Smooth muscle cell (in vitro differentiated cells): ENCODE measurements at regions not wholly inside any gene's neighbourhood (a gene's known extent, or its start where the extent isn't known, plus 50 kb on each side); places are given as distances from the start of the nearest gene placed in this dataset.

Experiments used
- DNase-seq: peaks from one replicate; lab custom pipeline; 2025; ENCODE audit not compliant: unreplicated experiment; lab: John Stamatoyannopoulos, UW
- H2AFZ ChIP-seq: fragments of 200-600 bp; sonication (generic); 2 replicates; pipeline ENCODE4 v1.6.0; 2016; ENCODE audit warnings: antibody characterized with exemption, low read depth, mild to moderate bottlenecking
- H3F3A ChIP-seq: fragments of 200-600 bp; sonication (generic); 2 replicates; pipeline ENCODE4 v1.6.0; 2017; ENCODE audit warnings: antibody characterized with exemption, low read depth
- H3K27ac ChIP-seq: fragments of 200-600 bp; sonication (generic); 2 replicates; pipeline ENCODE4 v1.5.1; 2016; ENCODE audit warnings: low read depth, mild to moderate bottlenecking
- H3K27me3 ChIP-seq: fragments of 200-600 bp; sonication (generic); 2 replicates; pipeline ENCODE4 v1.6.1; 2016; ENCODE audit warnings: low read depth, mild to moderate bottlenecking
- H3K36me3 ChIP-seq: fragments of 200-600 bp; sonication (generic); 2 replicates; pipeline ENCODE4 v1.5.1; 2016; ENCODE audit warnings: low read depth
- H3K4me1 ChIP-seq: fragments of 200-600 bp; sonication (generic); 2 replicates; pipeline ENCODE4 v1.5.1; 2016; ENCODE audit warnings: low read depth
- H3K4me2 ChIP-seq: fragments of 200-600 bp; sonication (generic); 2 replicates; pipeline ENCODE4 v1.6.0; 2016; ENCODE audit warnings: mild to moderate bottlenecking
- H3K4me3 ChIP-seq: fragments of 200-600 bp; sonication (generic); 2 replicates; pipeline ENCODE4 v1.5.1; 2016; ENCODE audit warnings: mild to moderate bottlenecking
- H3K79me2 ChIP-seq: fragments of 200-600 bp; sonication (generic); 2 replicates; pipeline ENCODE4 v1.6.0; 2016; ENCODE audit warnings: low read depth, mild to moderate bottlenecking
- H3K9ac ChIP-seq: fragments of 200-600 bp; sonication (generic); 2 replicates; pipeline ENCODE4 v1.6.0; 2016; ENCODE audit warnings: low read depth
- H3K9me3 ChIP-seq: fragments of 200-600 bp; sonication (generic); replicated peaks from 2 replicates; pipeline ENCODE4 v1.5.1; 2016; ENCODE audit warnings: low read depth
- H4K20me1 ChIP-seq: fragments of 200-600 bp; sonication (generic); 2 replicates; pipeline ENCODE4 v1.6.0; 2016; ENCODE audit warnings: low read depth
- WGBS: methylation state at CpG from one replicate; pipeline ENCODE4 v1.1.7; 2016; ENCODE audit warnings: low lambda C conversion rate; 5-methylcytosine and 5-hydroxymethylcytosine counted together
- TF ChIP-seq, protein P1 (sequence below): fragments of 200-600 bp; sonication (generic); IDR thresholded peaks from 2 replicates; pipeline ENCODE4 v1.5.1; 2017; ENCODE audit warnings: borderline replicate concordance, mild to moderate bottlenecking, antibody characterized with exemption; ENCODE audit not compliant: insufficient read depth, poor library complexity, severe bottlenecking

DNA sequence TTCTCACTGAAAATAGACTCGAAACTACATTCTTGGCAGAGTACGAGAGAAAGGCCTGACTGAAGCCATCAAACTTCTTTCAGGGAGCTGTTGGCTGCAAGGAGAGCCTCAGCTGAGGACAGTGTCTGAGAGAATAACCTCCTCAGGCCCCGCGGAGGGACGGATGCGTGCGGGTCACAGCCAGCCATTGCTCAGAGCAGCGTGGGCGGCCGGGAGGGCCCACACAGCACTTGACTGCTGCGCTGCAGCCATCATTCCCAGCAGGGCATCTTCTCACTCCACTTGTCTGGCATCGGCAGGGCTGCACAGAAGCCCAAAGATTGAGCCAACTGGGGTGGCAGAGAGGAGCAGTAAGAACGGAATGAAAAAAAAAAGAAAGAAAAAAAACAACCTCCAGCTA lies 113.5 kb downstream of the XCL2 start:
- no peaks in the 10 kb centered on the region for H3F3A ChIP-seq
- H3K4me3 ChIP-seq: no peak overlapping the region
- H3K4me2 ChIP-seq: no peak overlapping the region
- H3K27ac ChIP-seq: no peak overlapping the region
- no peaks in the 10 kb centered on the region for H3K27me3 ChIP-seq
- TF ChIP-seq, protein P1, sequence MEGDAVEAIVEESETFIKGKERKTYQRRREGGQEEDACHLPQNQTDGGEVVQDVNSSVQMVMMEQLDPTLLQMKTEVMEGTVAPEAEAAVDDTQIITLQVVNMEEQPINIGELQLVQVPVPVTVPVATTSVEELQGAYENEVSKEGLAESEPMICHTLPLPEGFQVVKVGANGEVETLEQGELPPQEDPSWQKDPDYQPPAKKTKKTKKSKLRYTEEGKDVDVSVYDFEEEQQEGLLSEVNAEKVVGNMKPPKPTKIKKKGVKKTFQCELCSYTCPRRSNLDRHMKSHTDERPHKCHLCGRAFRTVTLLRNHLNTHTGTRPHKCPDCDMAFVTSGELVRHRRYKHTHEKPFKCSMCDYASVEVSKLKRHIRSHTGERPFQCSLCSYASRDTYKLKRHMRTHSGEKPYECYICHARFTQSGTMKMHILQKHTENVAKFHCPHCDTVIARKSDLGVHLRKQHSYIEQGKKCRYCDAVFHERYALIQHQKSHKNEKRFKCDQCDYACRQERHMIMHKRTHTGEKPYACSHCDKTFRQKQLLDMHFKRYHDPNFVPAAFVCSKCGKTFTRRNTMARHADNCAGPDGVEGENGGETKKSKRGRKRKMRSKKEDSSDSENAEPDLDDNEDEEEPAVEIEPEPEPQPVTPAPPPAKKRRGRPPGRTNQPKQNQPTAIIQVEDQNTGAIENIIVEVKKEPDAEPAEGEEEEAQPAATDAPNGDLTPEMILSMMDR: no peak
- DNase-seq: no peak
- no peak overlapping the region for H2AFZ ChIP-seq
- H3K9me3 ChIP-seq: no peaks in the 10 kb centered on the region
- H3K4me1 ChIP-seq: no peaks in the 10 kb centered on the region
- 75% methylated on average over 13 of the region's 13 CpGs for WGBS
- H3K79me2 ChIP-seq: no peaks in the 10 kb centered on the region
- H3K9ac ChIP-seq: no peak overlapping the region
- no peaks in the 10 kb centered on the region for H4K20me1 ChIP-seq
- H3K36me3 ChIP-seq: no peaks in the 10 kb centered on the region

DNA sequence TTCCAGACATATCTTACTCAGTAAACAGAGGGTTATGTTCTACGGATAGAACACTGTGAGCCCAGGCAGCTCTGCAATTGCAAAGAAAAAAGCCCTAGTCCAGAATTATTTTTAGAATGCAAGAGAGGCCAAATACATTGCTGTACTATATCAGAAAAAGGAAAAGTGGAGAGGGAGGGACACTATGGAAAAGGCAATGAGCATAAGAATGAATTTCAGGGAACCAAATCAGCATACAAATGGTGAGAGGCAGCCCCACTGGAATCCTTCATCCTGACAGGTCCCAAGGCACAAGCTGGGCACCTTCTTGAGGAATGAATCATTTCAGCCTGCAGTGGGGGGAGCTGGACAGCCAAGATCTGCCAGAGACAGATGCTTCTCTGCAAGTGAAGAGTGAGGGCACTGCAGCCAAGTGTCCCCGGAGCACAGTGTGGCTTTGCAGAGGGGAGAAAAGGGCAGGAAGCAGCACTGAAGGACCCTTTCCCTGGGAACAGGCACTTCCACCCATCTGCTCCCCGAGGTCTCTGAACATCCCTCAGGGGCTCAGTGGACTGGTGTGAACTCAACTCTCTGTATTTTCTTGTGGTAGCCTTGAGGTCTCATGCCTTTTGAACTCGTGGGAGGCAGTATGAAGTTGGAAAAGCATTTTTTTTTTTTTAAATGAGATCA lies 115.6 kb downstream of the XCL2 start:
- Histone ChIP-seq H3K4me3 (no peak overlapping the region), H3F3A (no peaks in the 10 kb centered on the region), H3K27me3 (no peaks in the 10 kb centered on the region), H2AFZ (no peak overlapping the region), H3K9ac (no peak overlapping the region), H3K4me2 (peak overlapping the region; percentile 33), H3K79me2 (no peaks in the 10 kb centered on the region), H3K27ac (no peak overlapping the region), H4K20me1 (no peaks in the 10 kb centered on the region), H3K36me3 (no peaks in the 10 kb centered on the region), H3K4me1 (no peaks in the 10 kb centered on the region), H3K9me3 (no peaks in the 10 kb centered on the region)
- TF ChIP-seq, protein P1: no peak
- DNase-seq: no peak
- WGBS: 18% methylated on average over 4 of the region's 4 CpGs

DNA sequence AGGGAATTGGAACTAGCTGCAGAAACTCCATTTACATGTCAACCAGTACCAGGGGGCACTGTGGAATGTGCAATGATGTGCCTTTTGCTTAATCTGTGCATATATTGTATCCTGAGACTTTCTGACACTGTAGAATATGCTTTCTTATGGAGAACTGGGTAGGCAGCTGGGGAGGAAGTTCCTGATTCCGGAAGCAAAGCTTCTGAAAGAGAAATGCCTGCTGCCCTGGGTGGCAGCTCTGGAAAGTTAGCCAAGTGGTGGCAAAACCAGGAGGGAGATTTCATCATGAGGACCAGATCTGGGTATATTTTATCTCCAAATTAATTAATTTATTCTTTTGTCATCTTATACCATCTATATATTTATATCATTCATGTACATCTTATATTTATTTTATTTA lies 116.7 kb downstream of the XCL2 start:
- DNase-seq: no peak
- Histone ChIP-seq H3K36me3 (no peaks in the 10 kb centered on the region), H3K79me2 (no peaks in the 10 kb centered on the region), H3F3A (no peaks in the 10 kb centered on the region), H3K4me2 (no peak overlapping the region), H3K9me3 (no peaks in the 10 kb centered on the region), H3K9ac (no peak overlapping the region), H4K20me1 (no peaks in the 10 kb centered on the region), H3K4me3 (no peak overlapping the region), H3K27ac (no peak overlapping the region), H3K4me1 (no peaks in the 10 kb centered on the region), H2AFZ (no peak overlapping the region), H3K27me3 (no peaks in the 10 kb centered on the region)
- 91% methylated on average over 1 of the region's 1 CpG for WGBS
- TF ChIP-seq, protein P1: no peak

DNA sequence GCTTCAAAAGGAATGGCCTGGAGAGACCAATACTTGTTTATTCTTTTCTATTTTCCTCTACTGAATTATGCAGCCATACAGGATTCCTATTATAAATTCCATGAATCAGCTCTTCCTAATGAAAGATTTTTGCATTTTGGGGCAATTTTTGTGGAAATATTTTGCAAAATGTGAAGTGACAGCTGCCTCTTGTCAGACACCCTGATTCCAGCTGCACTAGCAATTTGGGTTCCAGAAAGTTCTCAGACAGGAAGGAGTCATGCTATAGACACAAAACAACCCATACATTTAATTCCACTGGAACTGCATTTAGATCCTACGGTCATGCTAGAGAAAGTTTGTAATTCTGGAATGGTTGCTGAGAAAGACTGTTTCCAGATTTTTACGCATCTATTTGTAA lies 119.5 kb downstream of the XCL2 start:
- no peaks in the 10 kb centered on the region for H3K27me3 ChIP-seq
- H2AFZ ChIP-seq: no peak overlapping the region
- H4K20me1 ChIP-seq: no peaks in the 10 kb centered on the region
- 92% methylated on average over 2 of the region's 2 CpGs for WGBS
- H3K27ac ChIP-seq: no peak overlapping the region
- no peak overlapping the region for H3K4me2 ChIP-seq
- TF ChIP-seq, protein P1: no peak
- peaks cover 9% of the 10 kb centered on the region for H3K4me1 ChIP-seq
- DNase-seq: no peak
- no peak overlapping the region for H3K9ac ChIP-seq
- H3F3A ChIP-seq: peaks cover 6% of the 10 kb centered on the region
- H3K4me3 ChIP-seq: no peak overlapping the region
- no peaks in the 10 kb centered on the region for H3K36me3 ChIP-seq
- no peaks in the 10 kb centered on the region for H3K79me2 ChIP-seq
- H3K9me3 ChIP-seq: no peaks in the 10 kb centered on the region
